ENCODE measurements at regions not wholly inside any gene's neighbourhood (a gene's known extent, or its start where the extent isn't known, plus 50 kb on each side); places are given as distances from the start of the nearest gene placed in this dataset.

- TF ChIP-seq CTCF (IDR thresholded peaks at IDR 0.05; ENCODE audit: borderline replicate concordance, extremely low read depth, low read length, poor library complexity, severe bottlenecking): no peak
- TF ChIP-seq EZH2 (IDR thresholded peaks at IDR 0.05; ENCODE audit: borderline replicate concordance, low read depth, low read length, severe bottlenecking): no peak
Observed at GRCh38 chr11:133697161-133697560, 148.2 kb downstream of the SPATA19 start.

Measured in DND-41 (cell line).